ENCODE measurements at regions not wholly inside any gene's neighbourhood (a gene's known extent, or its start where the extent isn't known, plus 50 kb on each side); places are given as distances from the start of the nearest gene placed in this dataset.

DNA sequence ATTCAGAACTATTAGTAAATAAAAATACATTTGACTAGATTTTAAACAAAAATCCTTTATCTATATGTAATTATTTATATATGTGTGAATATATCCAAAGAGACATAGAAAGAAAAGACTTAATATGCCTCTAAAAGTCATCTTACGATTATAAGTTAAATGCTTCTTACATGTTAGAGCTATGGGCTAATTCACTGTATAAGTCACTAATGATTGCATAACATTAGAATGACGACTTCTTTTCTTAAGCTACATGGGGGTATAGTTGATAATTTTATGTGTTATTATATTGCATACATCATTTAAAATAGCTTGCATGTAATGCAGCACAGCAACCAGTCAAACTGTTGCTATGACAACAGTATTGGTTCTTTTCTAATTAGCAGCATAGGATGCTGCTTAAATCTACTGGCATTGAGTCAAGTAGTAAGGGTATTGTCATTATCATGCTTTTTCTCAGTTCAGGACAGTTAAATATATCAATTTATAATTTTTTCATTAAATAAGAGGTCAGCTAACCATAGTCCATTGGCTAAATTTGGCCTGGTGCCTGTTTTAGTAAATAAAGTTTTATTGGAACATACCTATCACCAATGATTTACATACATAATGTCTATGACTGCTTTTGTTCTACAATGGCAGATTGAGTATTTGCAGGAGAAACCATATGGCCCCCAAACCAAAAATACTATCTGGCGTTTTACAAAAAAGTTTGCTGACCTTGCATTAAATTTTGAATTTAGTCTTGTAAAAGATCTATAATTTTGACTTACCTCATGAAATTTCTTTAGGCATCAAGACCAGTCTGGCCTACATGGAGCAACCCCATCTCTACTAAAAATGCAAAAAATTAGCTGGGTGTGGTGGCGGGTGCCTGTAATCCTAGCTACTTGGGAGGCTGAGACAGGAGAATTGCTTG, 207.7 kb upstream of the ZSWIM2 start:
- H3K4me3 ChIP-seq (ENCODE audit: low read depth, low read length): no peak overlapping the region
- in situ Hi-C loops (cut with HindIII; ENCODE audit: low sequenced_read_pairs): no loop called here
- no peak for DNase-seq (ENCODE audit: low read depth, low spot score)
- TF ChIP-seq, protein P1, sequence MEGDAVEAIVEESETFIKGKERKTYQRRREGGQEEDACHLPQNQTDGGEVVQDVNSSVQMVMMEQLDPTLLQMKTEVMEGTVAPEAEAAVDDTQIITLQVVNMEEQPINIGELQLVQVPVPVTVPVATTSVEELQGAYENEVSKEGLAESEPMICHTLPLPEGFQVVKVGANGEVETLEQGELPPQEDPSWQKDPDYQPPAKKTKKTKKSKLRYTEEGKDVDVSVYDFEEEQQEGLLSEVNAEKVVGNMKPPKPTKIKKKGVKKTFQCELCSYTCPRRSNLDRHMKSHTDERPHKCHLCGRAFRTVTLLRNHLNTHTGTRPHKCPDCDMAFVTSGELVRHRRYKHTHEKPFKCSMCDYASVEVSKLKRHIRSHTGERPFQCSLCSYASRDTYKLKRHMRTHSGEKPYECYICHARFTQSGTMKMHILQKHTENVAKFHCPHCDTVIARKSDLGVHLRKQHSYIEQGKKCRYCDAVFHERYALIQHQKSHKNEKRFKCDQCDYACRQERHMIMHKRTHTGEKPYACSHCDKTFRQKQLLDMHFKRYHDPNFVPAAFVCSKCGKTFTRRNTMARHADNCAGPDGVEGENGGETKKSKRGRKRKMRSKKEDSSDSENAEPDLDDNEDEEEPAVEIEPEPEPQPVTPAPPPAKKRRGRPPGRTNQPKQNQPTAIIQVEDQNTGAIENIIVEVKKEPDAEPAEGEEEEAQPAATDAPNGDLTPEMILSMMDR (IDR thresholded peaks at IDR 0.05; ENCODE audit: low read depth, low read length): no peak

DNA sequence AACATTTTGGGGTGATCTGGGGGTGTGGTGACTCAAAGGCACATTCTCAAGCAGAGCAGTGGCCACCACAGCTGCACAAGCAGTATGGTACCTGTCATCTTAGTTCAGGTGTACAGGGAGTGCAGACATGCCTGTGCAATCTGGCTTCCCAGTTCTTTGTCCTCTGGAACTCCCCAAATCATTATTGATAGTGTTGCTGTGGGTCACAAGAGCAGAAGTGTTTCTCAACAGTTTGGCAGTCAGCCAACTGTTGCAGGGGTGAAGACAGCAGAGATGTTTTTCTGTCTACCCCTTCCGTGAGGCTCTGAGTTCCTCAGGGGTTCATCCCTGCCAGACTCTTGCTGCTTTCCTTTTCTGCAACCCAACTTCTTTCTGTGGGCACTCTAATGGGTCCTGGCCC, 206.5 kb upstream of the ZSWIM2 start:
- DNase-seq (ENCODE audit: low read depth, low spot score): no peak
- no peak overlapping the region for H3K4me3 ChIP-seq (ENCODE audit: low read depth, low read length)
- in situ Hi-C loops (cut with HindIII; ENCODE audit: low sequenced_read_pairs): no loop called here
- TF ChIP-seq, protein P1 (IDR thresholded peaks at IDR 0.05; ENCODE audit: low read depth, low read length): no peak

DNA sequence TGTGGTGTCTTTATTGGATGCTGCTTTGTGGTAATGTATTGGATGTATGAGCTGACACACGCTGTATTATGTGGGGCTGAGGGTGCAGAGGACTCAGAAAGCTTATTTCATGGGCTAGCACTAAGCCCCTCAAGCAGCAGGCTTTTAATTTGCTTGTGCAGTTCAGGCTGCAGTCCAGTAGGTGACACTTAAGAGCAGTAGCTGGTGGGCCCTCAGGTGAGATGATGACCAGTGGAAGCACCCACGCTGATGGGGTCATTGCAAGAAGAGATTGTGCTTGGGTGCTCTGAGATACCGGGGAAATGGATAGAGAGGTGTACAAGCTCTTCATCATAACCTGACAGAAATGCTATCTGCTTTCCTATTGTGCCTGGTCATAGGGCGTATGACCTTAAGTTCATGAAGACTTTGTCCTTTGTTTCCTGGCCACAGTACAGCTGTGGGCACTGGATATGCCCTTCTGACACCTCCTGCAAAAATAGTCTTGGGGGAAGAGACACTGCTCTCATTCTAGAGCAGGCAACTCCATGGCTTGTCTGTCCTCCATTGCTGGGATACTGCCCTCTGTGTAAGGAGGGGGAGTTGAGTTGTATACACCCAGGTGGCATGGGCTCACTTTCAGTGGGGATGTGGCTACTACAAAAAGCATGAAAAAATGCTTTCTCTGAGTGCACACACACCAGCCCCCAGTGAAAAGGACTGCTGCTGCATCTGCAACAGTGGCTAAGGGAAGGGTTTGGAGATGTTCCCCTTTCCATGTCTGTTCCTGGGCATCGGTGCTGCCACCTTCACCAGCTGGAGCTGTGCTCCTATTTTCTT, 205.7 kb upstream of the ZSWIM2 start:
- in situ Hi-C loops (cut with HindIII; ENCODE audit: low sequenced_read_pairs): no loop called here
- TF ChIP-seq, protein P1 (IDR thresholded peaks at IDR 0.05; ENCODE audit: low read depth, low read length): peak; percentile 23
- DNase-seq (ENCODE audit: low read depth, low spot score): no peak
- H3K4me3 ChIP-seq (ENCODE audit: low read depth, low read length): no peak overlapping the region

DNA sequence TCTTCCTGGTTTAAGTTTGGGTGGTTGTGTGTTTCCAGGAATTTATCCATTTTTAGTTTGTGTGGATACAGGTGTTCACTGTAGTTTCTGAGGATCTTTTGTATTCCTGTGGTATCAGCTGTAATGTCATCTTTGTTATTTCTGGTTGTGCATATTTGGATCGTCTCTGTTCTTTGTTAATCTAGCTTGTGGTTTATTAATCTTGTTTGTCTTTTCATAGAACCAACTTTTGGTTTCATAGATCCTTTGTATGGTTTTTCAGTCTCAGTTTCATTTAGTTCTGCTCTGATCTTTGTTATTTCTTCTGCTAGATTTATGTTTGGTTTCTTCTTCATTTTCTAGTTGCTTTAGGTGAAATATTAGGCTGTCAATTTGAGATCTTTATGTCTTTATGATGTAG, 202.4 kb upstream of the ZSWIM2 start:
- no peak for DNase-seq (ENCODE audit: low read depth, low spot score)
- in situ Hi-C loops (cut with HindIII; ENCODE audit: low sequenced_read_pairs): no loop called here
- no peak overlapping the region for H3K4me3 ChIP-seq (ENCODE audit: low read depth, low read length)
- TF ChIP-seq, protein P1 (IDR thresholded peaks at IDR 0.05; ENCODE audit: low read depth, low read length): no peak

DNA sequence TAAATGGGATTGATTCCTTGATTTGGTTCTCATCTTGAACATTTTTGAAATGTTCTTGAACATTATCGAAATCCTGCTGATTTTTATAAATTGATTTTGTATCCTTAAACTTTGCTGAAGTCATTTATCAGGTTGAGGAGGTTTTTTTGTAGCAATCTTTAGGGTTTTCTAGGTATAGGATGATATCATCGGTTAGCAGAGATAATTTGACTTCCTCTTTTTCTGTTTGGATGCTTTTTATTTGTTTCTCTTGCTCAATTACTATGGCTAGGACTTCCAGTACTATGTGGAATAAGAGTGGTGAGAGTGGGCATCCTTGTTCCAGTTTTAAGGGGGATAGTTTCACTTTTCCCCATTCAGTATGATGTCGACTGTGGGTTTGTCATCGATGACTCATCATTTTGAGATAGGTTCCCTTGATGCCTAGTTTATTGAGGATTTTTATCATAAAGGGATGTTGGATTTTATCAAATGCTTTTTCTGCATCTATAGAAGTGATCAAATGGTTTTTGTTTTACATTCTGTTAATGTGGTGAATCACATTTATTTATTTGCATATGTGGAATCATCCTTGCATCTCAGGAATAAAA, 201.5 kb upstream of the ZSWIM2 start:
- in situ Hi-C loops (cut with HindIII; ENCODE audit: low sequenced_read_pairs): no loop called here
- H3K4me3 ChIP-seq (ENCODE audit: low read depth, low read length): no peak overlapping the region
- DNase-seq (ENCODE audit: low read depth, low spot score): no peak
- TF ChIP-seq, protein P1 (IDR thresholded peaks at IDR 0.05; ENCODE audit: low read depth, low read length): no peak

DNA sequence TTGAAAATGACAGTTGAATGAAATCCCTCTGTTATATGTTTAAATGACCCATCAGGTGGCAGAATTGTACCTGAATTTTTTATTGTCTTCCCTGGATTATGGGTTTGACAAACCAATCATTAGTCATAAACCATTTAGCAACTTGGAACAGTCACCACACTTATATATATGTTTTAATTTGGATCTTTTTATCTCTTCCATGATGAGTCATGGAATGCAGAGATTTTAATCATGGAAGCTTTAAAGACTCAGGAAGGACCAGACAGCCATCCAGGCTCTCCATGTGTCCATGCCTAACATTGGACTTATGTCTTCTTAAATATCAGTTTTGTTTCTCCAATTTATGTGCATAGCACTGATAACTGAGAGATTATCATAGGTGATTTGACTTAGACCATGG, 188.3 kb upstream of the ZSWIM2 start:
- no peak for DNase-seq (ENCODE audit: low read depth, low spot score)
- TF ChIP-seq, protein P1 (IDR thresholded peaks at IDR 0.05; ENCODE audit: low read depth, low read length): no peak
- H3K4me3 ChIP-seq (ENCODE audit: low read depth, low read length): no peak overlapping the region
- in situ Hi-C loops (cut with HindIII; ENCODE audit: low sequenced_read_pairs): no loop called here
